ACHN (cell line): ENCODE measurements at regions not wholly inside any gene's neighbourhood (a gene's known extent, or its start where the extent isn't known, plus 50 kb on each side); places are given as distances from the start of the nearest gene placed in this dataset.
"Not testable (repeated sequence)": the region's sequence is repeated elsewhere in the genome, so short reads cannot be mapped to it uniquely, and the experiment has no call there.

Experiments
- DNase-seq: peaks from one replicate; pipeline ENCODE4 v3.0.0-alpha.2; 2015
- in situ Hi-C: cut with HindIII; loops from 2 replicates; pipeline ENCODE4 v1.10.0; 2017; ENCODE audit warnings: low sequenced_read_pairs, low pct_ligation_motif_present, low pct_unique_long_range_greater_than_20kb

- no peak for DNase-seq
- in situ Hi-C loops: no loop called here
Measured at GRCh38 chr9:75448281-75448680, 360.0 kb downstream of the OSTF1 start.

DNA sequence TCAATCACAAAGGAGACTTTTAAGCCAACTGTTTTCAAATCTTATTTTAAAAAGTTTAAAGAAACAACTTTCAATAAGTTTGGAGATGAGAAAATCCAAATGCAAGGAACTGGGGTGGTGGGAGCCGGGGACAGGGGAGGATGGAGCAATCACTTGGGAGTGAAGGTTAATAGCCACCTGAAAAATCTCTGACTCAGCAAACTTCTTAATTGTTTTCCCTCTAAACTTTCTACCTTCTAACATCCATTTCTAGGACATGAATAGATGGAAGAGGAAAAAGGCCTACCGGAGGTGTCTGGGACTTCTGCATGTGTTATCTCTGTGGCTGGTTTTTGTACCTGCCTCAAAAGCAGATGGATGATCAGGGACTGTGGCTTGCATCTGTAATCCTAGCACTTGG lies 360.6 kb downstream of the OSTF1 start:
- in situ Hi-C loops: no loop called here
- no peak for DNase-seq

DNA sequence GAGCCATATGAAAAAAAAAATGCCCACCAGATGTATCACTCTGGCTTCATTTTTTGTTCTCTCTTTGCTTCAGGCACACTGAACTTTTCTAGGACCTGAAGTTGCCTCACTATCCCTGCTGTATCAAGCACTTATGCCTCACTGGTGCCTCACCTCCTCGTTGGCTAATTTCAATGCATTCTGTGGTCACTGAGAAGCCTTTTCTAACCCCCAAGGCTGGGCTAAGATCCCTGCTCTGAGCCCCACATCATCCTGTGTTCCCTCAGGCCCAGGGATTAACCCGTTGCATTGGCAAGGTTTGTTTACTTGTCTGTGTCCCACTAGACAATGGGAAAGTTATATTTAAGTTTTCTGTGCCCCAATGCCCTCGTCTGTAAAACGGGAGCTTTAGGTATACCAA lies 362.7 kb downstream of the OSTF1 start:
- no peak for DNase-seq
- in situ Hi-C loops: no loop called here

- DNase-seq: no peak
- in situ Hi-C loops: no loop called here
Measured at GRCh38 chr9:75451505-75451904, 363.2 kb downstream of the OSTF1 start.

- no peak for DNase-seq
Measured at GRCh38 chr9:75452512-75452911, 364.2 kb downstream of the OSTF1 start.

GRCh38 chr9:75454043-75454442 lies 365.7 kb downstream of the OSTF1 start:
- in situ Hi-C loops: no loop called here
- no peak for DNase-seq

More at GRCh38 chr9:75452512-75452911, 364.2 kb downstream of the OSTF1 start:
- in situ Hi-C loops: no loop called here

GRCh38 chr9:75454891-75455290 lies 366.6 kb downstream of the OSTF1 start:
- in situ Hi-C loops: no loop called here
- DNase-seq: no peak

GRCh38 chr9:75455444-75455921 lies 367.2 kb downstream of the OSTF1 start:
- in situ Hi-C loops: no loop called here
- no peak for DNase-seq

DNA sequence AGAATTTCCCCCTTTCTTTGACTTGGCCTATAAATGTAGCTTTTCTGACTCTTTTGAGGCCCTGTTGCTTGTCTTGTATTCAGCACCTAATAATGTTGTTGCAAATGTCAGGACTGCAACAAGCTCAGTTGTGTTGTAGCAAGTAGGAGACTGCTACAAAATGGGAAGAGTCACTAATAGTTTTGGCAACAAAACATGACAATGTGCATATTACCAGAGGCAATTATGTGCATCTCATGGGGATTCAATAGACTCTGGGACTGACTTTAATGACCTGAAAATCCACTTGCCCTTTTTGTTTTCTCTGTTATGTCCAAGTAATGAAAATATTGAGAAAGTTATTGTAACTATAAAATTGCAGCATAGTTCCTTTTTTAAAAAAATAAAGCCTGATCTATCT lies 368.4 kb downstream of the OSTF1 start:
- in situ Hi-C loops: no loop called here
- DNase-seq: no peak

DNA sequence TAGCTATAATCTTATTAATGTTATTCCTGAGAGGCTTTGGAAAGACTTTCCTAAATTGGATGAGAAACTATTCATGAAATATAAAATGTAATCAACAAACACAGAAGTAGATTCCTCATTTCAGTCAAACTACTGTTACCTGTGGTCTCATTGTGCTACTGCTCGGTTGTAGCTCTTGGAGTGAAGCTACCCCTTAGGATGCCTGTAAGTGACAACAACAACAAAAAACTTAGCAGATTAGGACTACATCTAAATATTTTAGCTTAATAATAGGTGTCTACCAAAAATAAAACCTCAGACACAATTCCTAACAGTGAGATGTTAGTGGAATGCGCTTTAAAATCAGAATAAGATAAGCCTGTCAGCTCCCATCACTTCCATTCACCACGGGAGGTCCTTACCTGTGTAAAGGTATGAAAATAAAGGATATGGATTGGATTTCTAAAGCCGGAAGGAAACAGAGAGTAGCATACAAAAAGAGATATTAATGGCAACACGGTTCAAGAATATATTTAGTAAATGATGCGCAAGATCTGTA lies 369.2 kb downstream of the OSTF1 start:
- in situ Hi-C loops: no loop called here
- no peak for DNase-seq

- in situ Hi-C loops, DNase-seq: not testable (repeated sequence)
Measured at GRCh38 chr9:75459311-75459710, 371.0 kb downstream of the OSTF1 start.

GRCh38 chr9:75461183-75461582 lies 372.9 kb downstream of the OSTF1 start:
- no peak for DNase-seq
- in situ Hi-C loops: no loop called here

DNA sequence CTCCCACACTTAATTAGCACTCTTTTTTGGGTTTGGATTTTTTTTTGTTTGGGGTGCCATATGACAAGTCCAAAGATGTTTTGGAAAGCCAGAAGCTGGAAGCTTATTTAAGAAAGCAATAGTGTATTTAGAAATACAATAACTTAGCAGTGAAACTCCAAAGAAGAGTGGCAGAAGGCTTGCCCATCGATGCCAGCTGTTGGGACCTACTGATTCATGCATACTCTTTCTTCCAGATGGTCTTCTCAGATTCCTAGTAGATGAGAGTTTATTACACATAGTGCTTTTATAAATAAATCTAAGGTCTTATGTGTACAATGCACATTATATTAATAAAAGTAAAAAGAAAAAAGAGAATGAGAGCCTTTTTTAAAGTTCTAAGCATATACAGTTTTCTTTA lies 374.6 kb downstream of the OSTF1 start:
- in situ Hi-C loops: no loop called here
- DNase-seq: no peak

- in situ Hi-C loops: no loop called here
- DNase-seq: no peak
Measured at GRCh38 chr9:75463871-75464270, 375.6 kb downstream of the OSTF1 start.

DNA sequence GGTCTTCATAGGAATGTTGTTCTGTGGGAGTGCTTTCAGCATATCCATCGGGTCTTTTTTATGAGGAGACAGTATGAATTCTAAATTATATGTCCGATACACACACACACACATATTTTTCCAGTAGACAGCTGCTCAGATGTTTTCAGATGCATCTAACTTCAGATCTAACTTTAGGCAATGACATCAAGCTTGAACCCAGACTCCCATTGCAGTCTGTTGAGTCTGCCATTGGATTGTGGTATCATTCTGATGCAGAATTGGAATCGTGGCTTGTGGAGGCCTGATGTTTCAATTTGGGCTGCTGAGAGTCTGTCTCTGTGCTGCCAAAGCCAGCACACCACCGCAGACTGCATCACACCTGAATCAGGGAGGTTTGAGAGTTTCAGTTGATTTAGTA lies 376.4 kb downstream of the OSTF1 start:
- in situ Hi-C loops: no loop called here
- no peak for DNase-seq

- DNase-seq: no peak
- in situ Hi-C loops: no loop called here
Measured at GRCh38 chr9:75467142-75467541, 378.8 kb downstream of the OSTF1 start.

- no peak for DNase-seq
- in situ Hi-C loops: no loop called here
Measured at GRCh38 chr9:75471549-75472114, 383.3 kb downstream of the OSTF1 start.

DNA sequence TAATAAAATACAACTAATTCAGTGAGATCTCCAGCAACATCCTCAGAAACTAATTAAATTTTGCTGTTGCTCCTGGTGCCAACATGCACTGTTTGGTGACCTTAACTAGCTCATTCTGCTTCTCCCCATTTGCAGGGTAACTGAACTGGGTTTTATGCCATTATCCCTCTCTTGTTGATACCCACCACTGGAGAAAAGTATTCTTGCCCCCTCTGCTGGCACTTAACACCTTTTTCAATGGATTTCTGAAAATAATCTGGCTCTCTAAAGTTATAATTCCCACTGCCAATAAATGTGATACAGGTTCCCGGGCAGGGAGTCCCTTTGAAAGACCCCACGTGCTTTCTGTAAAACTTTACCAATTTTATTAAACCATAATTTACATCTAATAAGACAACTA lies 394.3 kb downstream of the OSTF1 start:
- DNase-seq: peak; percentile 1

DNA sequence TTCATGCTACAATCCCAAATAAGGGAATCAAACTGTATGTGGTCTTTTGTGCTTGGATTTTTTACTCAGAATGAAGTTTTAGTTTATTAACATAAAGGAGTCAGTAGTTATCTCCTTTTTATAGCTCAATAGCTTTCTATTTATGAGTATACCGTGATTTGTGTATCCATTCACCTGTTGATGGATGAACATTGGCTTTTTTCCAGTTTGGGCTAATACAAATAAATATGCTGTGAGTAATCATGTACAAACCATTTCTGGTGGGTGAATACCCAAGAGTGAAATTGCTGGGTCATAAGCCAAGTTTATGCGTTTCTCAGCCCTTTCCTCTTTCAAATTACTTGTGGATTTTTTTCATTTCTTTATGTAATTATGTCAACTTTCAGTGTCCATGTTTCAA lies 395.3 kb downstream of the OSTF1 start:
- no peak for DNase-seq
- in situ Hi-C loops: no loop called here

More for the DNA sequence above, 394.3 kb downstream of the OSTF1 start:
- in situ Hi-C loops: no loop called here

DNA sequence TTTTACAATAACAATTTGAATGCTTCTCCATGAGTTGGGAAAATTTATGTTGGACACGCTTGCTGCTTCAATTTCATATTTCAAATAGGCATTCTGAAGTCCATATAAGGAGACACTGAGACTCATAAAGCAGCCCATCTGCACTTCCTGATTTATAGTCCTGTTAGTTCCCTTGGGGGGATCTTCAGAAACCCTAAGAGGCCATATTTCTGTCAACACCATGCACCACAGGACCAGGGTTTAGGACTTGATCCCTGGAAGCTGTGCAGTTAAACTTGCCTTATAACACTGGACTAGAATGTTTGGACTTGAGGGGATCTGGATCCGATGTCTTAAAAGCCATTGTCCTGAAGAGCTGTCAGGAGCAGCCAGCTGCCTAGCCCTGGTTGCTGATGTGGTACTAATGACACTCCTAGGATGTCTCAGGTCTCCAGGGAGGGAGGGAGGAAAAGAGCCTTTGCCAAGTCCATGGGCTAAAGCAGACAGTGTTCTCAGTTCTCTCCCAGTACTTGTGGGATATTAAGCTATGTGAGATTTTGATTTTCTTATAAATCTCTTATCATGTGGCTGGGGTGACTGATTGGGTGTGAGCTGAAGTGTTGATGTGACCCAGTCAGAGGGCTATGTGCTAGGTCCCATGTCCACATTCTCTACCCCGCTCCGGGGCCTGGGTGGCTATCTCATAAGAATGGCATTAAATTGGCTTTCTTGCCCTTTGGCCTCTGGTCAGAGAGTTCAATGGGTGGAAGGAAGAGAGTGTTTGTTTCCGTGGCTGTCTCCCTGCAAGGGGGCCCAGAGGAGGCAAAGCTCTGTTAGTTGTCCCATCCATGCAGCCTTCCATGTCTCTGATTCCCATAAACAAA lies 399.8 kb downstream of the OSTF1 start:
- no peak for DNase-seq
- in situ Hi-C loops: no loop called here
